ENCODE measurements at regions not wholly inside any gene's neighbourhood (a gene's known extent, or its start where the extent isn't known, plus 50 kb on each side); places are given as distances from the start of the nearest gene placed in this dataset.
"Not testable (repeated sequence)": the region's sequence is repeated elsewhere in the genome, so short reads cannot be mapped to it uniquely, and the experiment has no call there.

- no peak for DNase-seq (ENCODE audit: low read depth)
Observed at GRCh38 chr21:28419811-28420210, 572.9 kb downstream of the LTN1 start.

GRCh38 chr21:28418726-28419514, 573.8 kb downstream of the LTN1 start:
- DNase-seq (ENCODE audit: low read depth) = no peak

GRCh38 chr21:28410256-28410655, 582.4 kb downstream of the LTN1 start:
- DNase-seq (ENCODE audit: low read depth) = no peak

- DNase-seq (ENCODE audit: low read depth) = no peak
Observed at GRCh38 chr21:28402616-28402989, 590.1 kb downstream of the LTN1 start.

GRCh38 chr21:28397040-28397439, 595.6 kb downstream of the LTN1 start:
- no peak for DNase-seq (ENCODE audit: low read depth)

- DNase-seq (ENCODE audit: low read depth) = no peak
Observed at GRCh38 chr21:28396421-28396820, 596.3 kb downstream of the LTN1 start.

- DNase-seq (ENCODE audit: low read depth) = no peak
Observed at GRCh38 chr21:28393279-28393678, 599.4 kb downstream of the LTN1 start.

- DNase-seq (ENCODE audit: low read depth) = no peak
Observed at GRCh38 chr21:28391938-28392849, 600.5 kb downstream of the LTN1 start.

- DNase-seq (ENCODE audit: low read depth) = no peak
Observed at GRCh38 chr21:28387220-28387619, 605.5 kb downstream of the LTN1 start.

- DNase-seq (ENCODE audit: low read depth) = no peak
Observed at GRCh38 chr21:28385845-28386244, 606.8 kb downstream of the LTN1 start.

GRCh38 chr21:28381000-28381745, 611.5 kb downstream of the LTN1 start:
- DNase-seq (ENCODE audit: low read depth) = not testable (repeated sequence)

- no peak for DNase-seq (ENCODE audit: low read depth)
Observed at GRCh38 chr21:28380241-28380640, 612.4 kb downstream of the LTN1 start.

GRCh38 chr21:28378026-28378425, 614.7 kb downstream of the LTN1 start:
- DNase-seq (ENCODE audit: low read depth) = no peak

GRCh38 chr21:28375708-28376385, 616.8 kb downstream of the LTN1 start:
- no peak for DNase-seq (ENCODE audit: low read depth)

GRCh38 chr21:28374881-28375280, 617.8 kb downstream of the LTN1 start:
- DNase-seq (ENCODE audit: low read depth) = no peak

- no peak for DNase-seq (ENCODE audit: low read depth)
Observed at GRCh38 chr21:28371713-28372112, 621.0 kb downstream of the LTN1 start.

- no peak for DNase-seq (ENCODE audit: low read depth)
Observed at GRCh38 chr21:28359300-28359699, 633.4 kb downstream of the LTN1 start.

GRCh38 chr21:28358702-28359101, 634.0 kb downstream of the LTN1 start:
- DNase-seq (ENCODE audit: low read depth) = no peak

GRCh38 chr21:28358170-28358569, 634.5 kb downstream of the LTN1 start:
- DNase-seq (ENCODE audit: low read depth) = no peak

GRCh38 chr21:28357743-28358142, 634.9 kb downstream of the LTN1 start:
- DNase-seq (ENCODE audit: low read depth) = no peak

GRCh38 chr21:28356422-28356821, 636.3 kb downstream of the LTN1 start:
- DNase-seq (ENCODE audit: low read depth) = no peak

GRCh38 chr21:28345934-28346333, 646.7 kb downstream of the LTN1 start:
- no peak for DNase-seq (ENCODE audit: low read depth)

Measured in activated T-helper 1 cell treated with Interleukin-2 at 50 U/mL for 16 hours (primary cell).